ENCODE measurements at regions not wholly inside any gene's neighbourhood (a gene's known extent, or its start where the extent isn't known, plus 50 kb on each side); places are given as distances from the start of the nearest gene placed in this dataset.

GRCh38 chr5:172588380-172588779, 52.7 kb upstream of the NEURL1B start:
- WGBS, 2 donors = 80 to 82% methylated on average over 7 of the region's 7 CpGs
- intact Hi-C loops (cut with DNase I; ENCODE audit: low total_unique reads) = no loop called here
- DNase-seq (ENCODE audit: low spot score in 2 of 2) = no peak
- no peak for TF ChIP-seq POLR2A (IDR thresholded peaks at IDR 0.05)
- no peak for TF ChIP-seq CTCF (IDR thresholded peaks at IDR 0.05)
- H3K4me3 ChIP-seq (ENCODE audit: low read depth, poor library complexity, severe bottlenecking) = no peak overlapping the region

- DNase-seq (ENCODE audit: low spot score in 2 of 2) = no peak
- intact Hi-C loops (cut with DNase I; ENCODE audit: low total_unique reads) = no loop called here
- H3K4me3 ChIP-seq (ENCODE audit: low read depth, poor library complexity, severe bottlenecking) = no peak overlapping the region
- no peak for TF ChIP-seq CTCF (IDR thresholded peaks at IDR 0.05)
- no peak for TF ChIP-seq POLR2A (IDR thresholded peaks at IDR 0.05)
- 81 to 84% methylated on average over 8 of the region's 8 CpGs for WGBS, 2 donors
These were observed 54.0 kb upstream of the NEURL1B start for GRCh38 chr5:172587061-172587405.

GRCh38 chr5:172586125-172587060, 54.7 kb upstream of the NEURL1B start:
- no peak overlapping the region for H3K4me3 ChIP-seq (ENCODE audit: low read depth, poor library complexity, severe bottlenecking)
- intact Hi-C loops (cut with DNase I; ENCODE audit: low total_unique reads) = no loop called here
- DNase-seq (ENCODE audit: low spot score in 2 of 2) = no peak
- no peak for TF ChIP-seq POLR2A (IDR thresholded peaks at IDR 0.05)
- no peak for TF ChIP-seq CTCF (IDR thresholded peaks at IDR 0.05)
- 64 to 69% methylated on average over 22 of the region's 22 CpGs for WGBS, 2 donors

GRCh38 chr5:172585114-172585513, 55.9 kb upstream of the NEURL1B start:
- H3K4me3 ChIP-seq (ENCODE audit: low read depth, poor library complexity, severe bottlenecking) = no peak overlapping the region
- TF ChIP-seq CTCF (IDR thresholded peaks at IDR 0.05) = no peak
- TF ChIP-seq POLR2A (IDR thresholded peaks at IDR 0.05) = no peak
- 50 to 61% methylated on average over 5 of the region's 5 CpGs for WGBS, 2 donors
- no peak for DNase-seq (ENCODE audit: low spot score in 2 of 2)
- intact Hi-C loops (cut with DNase I; ENCODE audit: low total_unique reads) = no loop called here

- no peak for DNase-seq (ENCODE audit: low spot score in 2 of 2)
- no peak overlapping the region for H3K4me3 ChIP-seq (ENCODE audit: low read depth, poor library complexity, severe bottlenecking)
- WGBS, 2 donors = 67 to 74% methylated on average over 8 of the region's 8 CpGs
- TF ChIP-seq POLR2A (IDR thresholded peaks at IDR 0.05) = no peak
- no peak for TF ChIP-seq CTCF (IDR thresholded peaks at IDR 0.05)
- intact Hi-C loops (cut with DNase I; ENCODE audit: low total_unique reads) = no loop called here
These were observed 56.4 kb upstream of the NEURL1B start for GRCh38 chr5:172584638-172585037.

Data from lower leg skin (tissue), 4 donors.